ENCODE measurements at regions not wholly inside any gene's neighbourhood (a gene's known extent, or its start where the extent isn't known, plus 50 kb on each side); places are given as distances from the start of the nearest gene placed in this dataset.
A peak's percentile ranks its signal among the peaks of the same experiment; 100 is the strongest.

GRCh38 chrX:129115935-129116334, 407.4 kb downstream of the SMARCA1 start:
- Histone ChIP-seq H3K4me1 (ENCODE audit: insufficient read depth, low read length) (no peaks in the 10 kb centered on the region), H3K4me3 (ENCODE audit: low read length) (no peak overlapping the region), H3K27ac (ENCODE audit: low read length) (no peak overlapping the region), H3K9ac (ENCODE audit: low read length) (no peak overlapping the region), H2AFZ (ENCODE audit: low read length) (no peak overlapping the region), H3K4me2 (ENCODE audit: low read length) (no peak overlapping the region), H3F3A (ENCODE audit: low read length, unreplicated experiment) (no peaks in the 10 kb centered on the region), H3K36me3 (ENCODE audit: low read depth, low read length) (no peaks in the 10 kb centered on the region), H4K20me1 (ENCODE audit: low read length) (no peaks in the 10 kb centered on the region), H3K79me2 (ENCODE audit: low read length) (no peaks in the 10 kb centered on the region), H3K27me3 (ENCODE audit: low read length) (no peaks in the 10 kb centered on the region), H3K9me3 (ENCODE audit: low read length) (no peaks in the 10 kb centered on the region), H3K9me2 (replicated peaks; ENCODE audit: low read length) (no peaks in the 10 kb centered on the region)
- ChIA-PET POLR2A (ENCODE audit: unreplicated experiment) (no interaction called here), CTCF (no interaction called here)
- no TSS peak for BruUV-seq (replicated peaks)
- DNase-seq (no peak), ATAC-seq (no peak)
- intact Hi-C loops (cut with micrococcal nuclease): no loop called here
- TF ChIP-seq CTCF (conservative IDR thresholded peaks at IDR 0.05; ENCODE audit: low read depth, low read length) (no peak), EZH2 (IDR thresholded peaks at IDR 0.05; ENCODE audit: low read length, unreplicated experiment) (no peak), EZH2phosphoT487 (IDR thresholded peaks at IDR 0.05; ENCODE audit: borderline replicate concordance, low read length) (no peak)

- H2AFZ ChIP-seq (ENCODE audit: low read length): no peak overlapping the region
- ATAC-seq (no peak), DNase-seq (peak; percentile 34)
- no peak overlapping the region for H3K9ac ChIP-seq (ENCODE audit: low read length)
- CTCF ChIA-PET: no interaction called here
- peak; percentile 46 for TF ChIP-seq CTCF (conservative IDR thresholded peaks at IDR 0.05; ENCODE audit: low read depth, low read length)
- no peak for TF ChIP-seq EZH2 (IDR thresholded peaks at IDR 0.05; ENCODE audit: low read length, unreplicated experiment)
- H3K79me2 ChIP-seq (ENCODE audit: low read length): no peaks in the 10 kb centered on the region
- H3K36me3 ChIP-seq (ENCODE audit: low read depth, low read length): no peaks in the 10 kb centered on the region
- BruUV-seq (replicated peaks): no TSS peak
- intact Hi-C loops (cut with micrococcal nuclease): no loop called here
- no peaks in the 10 kb centered on the region for H3F3A ChIP-seq (ENCODE audit: low read length, unreplicated experiment)
- POLR2A ChIA-PET (ENCODE audit: unreplicated experiment): no interaction called here
- no peak overlapping the region for H3K27ac ChIP-seq (ENCODE audit: low read length)
- no peaks in the 10 kb centered on the region for H3K9me2 ChIP-seq (replicated peaks; ENCODE audit: low read length)
- H3K4me2 ChIP-seq (ENCODE audit: low read length): no peak overlapping the region
- no peaks in the 10 kb centered on the region for H4K20me1 ChIP-seq (ENCODE audit: low read length)
- H3K4me1 ChIP-seq (ENCODE audit: insufficient read depth, low read length): no peaks in the 10 kb centered on the region
- no peaks in the 10 kb centered on the region for H3K27me3 ChIP-seq (ENCODE audit: low read length)
- H3K9me3 ChIP-seq (ENCODE audit: low read length): no peaks in the 10 kb centered on the region
- no peak overlapping the region for H3K4me3 ChIP-seq (ENCODE audit: low read length)
These were observed 408.2 kb downstream of the SMARCA1 start for GRCh38 chrX:129115104-129115503.

- Histone ChIP-seq H3K79me2 (ENCODE audit: low read length) (no peaks in the 10 kb centered on the region), H3K36me3 (ENCODE audit: low read depth, low read length) (no peaks in the 10 kb centered on the region), H3F3A (ENCODE audit: low read length, unreplicated experiment) (no peaks in the 10 kb centered on the region), H3K27ac (ENCODE audit: low read length) (no peak overlapping the region), H3K4me1 (ENCODE audit: insufficient read depth, low read length) (no peaks in the 10 kb centered on the region), H3K4me2 (ENCODE audit: low read length) (no peak overlapping the region), H3K4me3 (ENCODE audit: low read length) (no peak overlapping the region), H3K27me3 (ENCODE audit: low read length) (no peaks in the 10 kb centered on the region), H2AFZ (ENCODE audit: low read length) (no peak overlapping the region), H3K9me2 (replicated peaks; ENCODE audit: low read length) (no peaks in the 10 kb centered on the region), H3K9me3 (ENCODE audit: low read length) (no peaks in the 10 kb centered on the region), H3K9ac (ENCODE audit: low read length) (no peak overlapping the region), H4K20me1 (ENCODE audit: low read length) (no peaks in the 10 kb centered on the region)
- no peak for ATAC-seq
- no TSS peak for BruUV-seq (replicated peaks)
- TF ChIP-seq EZH2phosphoT487 (IDR thresholded peaks at IDR 0.05; ENCODE audit: borderline replicate concordance, low read length) (no peak), EZH2 (IDR thresholded peaks at IDR 0.05; ENCODE audit: low read length, unreplicated experiment) (no peak), CTCF (conservative IDR thresholded peaks at IDR 0.05; ENCODE audit: low read depth, low read length) (no peak)
- intact Hi-C loops (cut with micrococcal nuclease): no loop called here
- no peak for DNase-seq
- ChIA-PET POLR2A (ENCODE audit: unreplicated experiment) (no interaction called here), CTCF (no interaction called here)
These were observed 412.1 kb downstream of the SMARCA1 start for GRCh38 chrX:129111081-129111798.
